K562 (cell line): ENCODE measurements at regions not wholly inside any gene's neighbourhood (a gene's known extent, or its start where the extent isn't known, plus 50 kb on each side); places are given as distances from the start of the nearest gene placed in this dataset.

Experiments used
- ATAC-seq: fragments of 200-7000 bp; cut with Tn5 transposase; 3 replicates; pipeline ENCODE4 v1.9.1; 2020; ENCODE audit warnings: moderate library complexity
- BruUV-seq: library from RNA; stranded (reverse); fragments of 400-500 nt; replicated peaks from 2 replicates; lab custom pipeline; 2021; lab: Mats Ljungman, UMichigan
- CTCF ChIA-PET: fragments of 300-600 bp; formaldehyde crosslinking; extraction: SDS; loops from one replicate; lab custom pipeline; 2021; ENCODE audit warnings: low intra/inter-chr PET ratio; lab: Yijun Ruan, JAX
- POLR2A ChIA-PET: fragments of 300-600, 350-650 bp; sonication (Branson Sonifier 250); formaldehyde crosslinking; extraction: SDS; loops from one replicate; lab custom pipeline; 2021; ENCODE audit warnings: antibody characterized with exemption, inconsistent platforms; lab: Yijun Ruan, JAX
- DNase-seq, 4 experiments: peaks; one replicate each; pipeline versions ENCODE4 v3.0.0 to v3.0.0-alpha.2; 2011 to 2018; ENCODE audit warnings: low spot score in 3 of 4, mixed read lengths in 3 of 4; ENCODE audit errors: extremely low read depth in 1 of 4
- FAIRE-seq: peaks from 2 replicates; lab custom pipeline; 2011; peaks lifted over from hg19 to GRCh38; lab: Jason Lieb, UNC
- H2AFZ ChIP-seq: 2 replicates; pipeline ENCODE4 v1.6.0; 2011; ENCODE audit warnings: low read depth, low read length, control low read depth, inconsistent platforms
- H3K27ac ChIP-seq: fragments of 200-600 bp; 3 replicates; pipeline ENCODE4 v1.8.0; 2011; ENCODE audit warnings: low read depth, mild to moderate bottlenecking, control low read depth, inconsistent platforms, low read length, moderate library complexity, mixed read lengths; ENCODE audit errors: extremely low read depth
- H3K27me3 ChIP-seq, 2 experiments: fragments of 300-600 bp in 1 of 2; 2 replicates in 1 of 2; 3 replicates in 1 of 2; pipeline versions ENCODE4 v1.6.0 to v1.8.0; 2011; ENCODE audit warnings: inconsistent platforms in 2 of 2, low read length in 2 of 2, mild to moderate bottlenecking in 1 of 2, mixed read lengths in 1 of 2, moderate library complexity in 1 of 2; ENCODE audit not compliant: control insufficient read depth in 2 of 2, insufficient read depth in 2 of 2
- H3K36me3 ChIP-seq: fragments of 300-600 bp; 3 replicates; pipeline ENCODE4 v1.8.0; 2011; ENCODE audit warnings: mild to moderate bottlenecking, low read length, inconsistent platforms; ENCODE audit not compliant: control insufficient read depth, insufficient read depth
- H3K4me1 ChIP-seq, 2 experiments: fragments of 200-600 bp in 1 of 2; replicated peaks in 1 of 2; 2 replicates in 1 of 2; 3 replicates in 1 of 2; pipeline versions ENCODE4 v1.5.1 to v1.8.0; 2011; ENCODE audit warnings: inconsistent platforms in 2 of 2, low read length in 2 of 2, mild to moderate bottlenecking in 1 of 2, mixed read lengths in 1 of 2, moderate library complexity in 1 of 2; ENCODE audit not compliant: control insufficient read depth in 2 of 2, insufficient read depth in 2 of 2
- H3K4me2 ChIP-seq: 2 replicates; pipeline ENCODE4 v1.6.1; 2011; ENCODE audit warnings: low read length, control low read depth, inconsistent platforms, mixed read lengths; ENCODE audit not compliant: insufficient read depth
- H3K4me3 ChIP-seq: fragments of 200-600 bp; sonication (generic), shearing (Covaris generic); 2 replicates; pipeline ENCODE4 v1.5.1; 2016; ENCODE audit warnings: control low read depth, inconsistent platforms
- H3K79me2 ChIP-seq: fragments of 200-600 bp; 3 replicates; pipeline ENCODE4 v1.8.0; 2011; ENCODE audit warnings: low read length, inconsistent platforms; ENCODE audit not compliant: control insufficient read depth, insufficient read depth
- H3K9ac ChIP-seq, 2 experiments: 2 replicates each; pipeline versions ENCODE4 v1.6.0 to v1.6.1; 2011; ENCODE audit warnings: low read depth in 2 of 2, low read length in 2 of 2, control low read depth in 1 of 2, inconsistent platforms in 1 of 2, mild to moderate bottlenecking in 1 of 2, mixed read lengths in 1 of 2; ENCODE audit not compliant: insufficient read depth in 1 of 2
- H3K9me1 ChIP-seq: one replicate; pipeline ENCODE4 v1.6.0; 2011; ENCODE audit warnings: inconsistent platforms, mild to moderate bottlenecking, low read length, moderate library complexity; ENCODE audit not compliant: control insufficient read depth, insufficient read depth
- H3K9me3 ChIP-seq: replicated peaks from 2 replicates; pipeline ENCODE4 v1.5.1; 2011; ENCODE audit warnings: low read depth, low read length, inconsistent platforms; ENCODE audit not compliant: control insufficient read depth, insufficient read depth
- H4K20me1 ChIP-seq: replicated peaks from 2 replicates; pipeline ENCODE4 v1.6.1; 2011; ENCODE audit warnings: low read length, inconsistent platforms, mixed read lengths; ENCODE audit not compliant: control insufficient read depth, insufficient read depth
- KAT8 ChIP-seq: fragments of 450-650 bp; IDR thresholded peaks from 2 replicates; pipeline ENCODE4 v1.6.1; 2016; ENCODE audit warnings: low read depth, mild to moderate bottlenecking
- MTA3 ChIP-seq: fragments of 450-650 bp; formaldehyde crosslinking; IDR thresholded peaks from 2 replicates; pipeline ENCODE4 v1.6.1; 2017; ENCODE audit warnings: mild to moderate bottlenecking, borderline replicate concordance
- NFIC ChIP-seq: fragments of 450-650 bp; IDR thresholded peaks from 2 replicates; pipeline ENCODE4 v1.6.1; 2017; ENCODE audit warnings: mild to moderate bottlenecking, inconsistent platforms
- NFIX ChIP-seq: fragments of 250-450 bp; sonication (Bioruptor Pico); IDR thresholded peaks from 2 replicates; pipeline ENCODE4 v1.4.0; 2020; ENCODE audit warnings: low read depth, mild to moderate bottlenecking, moderate library complexity
- ZNF449 ChIP-seq: fragments of 250-450 bp; sonication (Bioruptor Pico); IDR thresholded peaks from 2 replicates; pipeline ENCODE4 v1.8.0; 2022; ENCODE audit warnings: moderate library complexity, mild to moderate bottlenecking, inconsistent platforms
- WGBS: fragments of 100-300 bp; shearing (Covaris generic); methylation state at CpG from one replicate; pipeline ENCODE4 v1.1.6; 2016; ENCODE audit warnings: low coverage, mixed read lengths; ENCODE audit not compliant: insufficient coverage; ENCODE audit errors: missing lambda C conversion rate; 5-methylcytosine and 5-hydroxymethylcytosine counted together
- in situ Hi-C: fragments of 300-500 bp; cut with MboI; formaldehyde crosslinking; loops from 4 replicates; pipeline ENCODE4 v1.15.0; 2018; ENCODE audit warnings: inconsistent platforms, mixed read lengths
- intact Hi-C: fragments of 100-400 bp; cut with micrococcal nuclease; formaldehyde crosslinking; loops from 2 replicates; pipeline ENCODE4 v1.14.2; 2022

- no peaks in the 10 kb centered on the region for H4K20me1 ChIP-seq
- no peak overlapping the region for H3K9ac ChIP-seq
- H3K4me3 ChIP-seq = no peak overlapping the region
- H3K36me3 ChIP-seq = no peaks in the 10 kb centered on the region
- H2AFZ ChIP-seq = no peak overlapping the region
- no peak overlapping the region for H3K27ac ChIP-seq
- no peaks in the 10 kb centered on the region for H3K9me3 ChIP-seq
- ChIA-PET CTCF (interaction anchor here (0.6 kb wide), 1 partner anchor 758 kb away, joined by 3 read pairs; no protein-coding TSS in a partner anchor), POLR2A (no interaction called here)
- intact Hi-C loops = no loop called here
- no peaks in the 10 kb centered on the region for H3K4me1 ChIP-seq
- no peaks in the 10 kb centered on the region for H3K79me2 ChIP-seq
- DNase-seq (no peak), FAIRE-seq (no peak), ATAC-seq (no peak)
- H3K9me1 ChIP-seq = no peaks in the 10 kb centered on the region
- in situ Hi-C loops = no loop called here
- no peaks in the 10 kb centered on the region; a peak in 1 of 5 replicates for H3K27me3 ChIP-seq
- WGBS = 0% methylated on average over 3 of the region's 3 CpGs
- H3K4me2 ChIP-seq = no peak overlapping the region
- BruUV-seq = no TSS peak
- TF ChIP-seq MTA3 = no peak
- TF ChIP-seq NFIC = peak; percentile 73
- TF ChIP-seq NFIX (CRISPR knock-in tag) = peak; percentile 35; the same call in 1 of the 2 replicates
Measured at GRCh38 chr9:87249029-87249428, 248.6 kb upstream of the DAPK1 start.

- POLR2A ChIA-PET = no interaction called here
- no peak overlapping the region for H3K9ac ChIP-seq
Measured at GRCh38 chr9:87250205-87250604, 247.5 kb upstream of the DAPK1 start.

More at GRCh38 chr9:87250205-87250604, 247.5 kb upstream of the DAPK1 start:
- in situ Hi-C loops (no loop called here), intact Hi-C loops (no loop called here)
- no peaks in the 10 kb centered on the region for H3K79me2 ChIP-seq
- CTCF ChIA-PET = no interaction called here
- no peaks in the 10 kb centered on the region for H3K9me3 ChIP-seq
- H3K36me3 ChIP-seq = no peaks in the 10 kb centered on the region
- no TSS peak for BruUV-seq
- ATAC-seq = no peak
- no peak overlapping the region for H3K27ac ChIP-seq
- no peak overlapping the region for H3K4me3 ChIP-seq
- peak in 1 of 4 experiments; percentile 5 for DNase-seq
- WGBS = 0% methylated on average over 1 of the region's 1 CpG
- no peaks in the 10 kb centered on the region; a peak in 1 of 5 replicates for H3K27me3 ChIP-seq
- TF ChIP-seq KAT8 (no peak), ZNF449 (no peak)
- no peak overlapping the region for H3K4me2 ChIP-seq
- H3K4me1 ChIP-seq = no peaks in the 10 kb centered on the region
- FAIRE-seq = no peak
- H4K20me1 ChIP-seq = no peaks in the 10 kb centered on the region
- H3K9me1 ChIP-seq = no peaks in the 10 kb centered on the region
- no peak overlapping the region for H2AFZ ChIP-seq
